SK-N-SH (cell line): ENCODE measurements at regions not wholly inside any gene's neighbourhood (a gene's known extent, or its start where the extent isn't known, plus 50 kb on each side); places are given as distances from the start of the nearest gene placed in this dataset.

Experiments used
- CTCF ChIA-PET: fragments of 300-600, 350-600 bp; formaldehyde crosslinking; extraction: SDS; loops from one replicate; lab custom pipeline; 2021; lab: Yijun Ruan, JAX
- POLR2A ChIA-PET: fragments of 350-600 bp; sonication (Branson Sonifier 250); formaldehyde crosslinking; extraction: SDS; loops from one replicate; lab custom pipeline; 2020; ENCODE audit warnings: antibody characterized with exemption, inconsistent platforms; lab: Yijun Ruan, JAX
- DNase-seq: peaks from one replicate; pipeline ENCODE4 v3.0.0; 2012
- H2AFZ ChIP-seq: fragments of 200-600 bp; sonication (generic); 2 replicates; pipeline ENCODE4 v1.8.1; 2016; ENCODE audit warnings: antibody characterized with exemption, mild to moderate bottlenecking, low read depth
- H3F3A ChIP-seq: fragments of 200-600 bp; sonication (generic); replicated peaks from 2 replicates; pipeline ENCODE3; 2016; ENCODE audit warnings: antibody characterized with exemption, mild to moderate bottlenecking; ENCODE audit not compliant: insufficient read depth
- H3K27ac ChIP-seq, 2 experiments: fragments of 200-500 bp in 1 of 2; fragments of 200-600 bp in 1 of 2; sonication (Bioruptor generic) in 1 of 2; sonication (generic), shearing (Covaris generic) in 1 of 2; 2 replicates each; pipeline versions ENCODE4 v1.5.1 to v1.6.1; 2014 to 2016; ENCODE audit warnings: low read depth in 2 of 2, inconsistent platforms in 1 of 2, low read length in 1 of 2, mild to moderate bottlenecking in 1 of 2, mixed read lengths in 1 of 2
- H3K27me3 ChIP-seq: fragments of 200-600 bp; sonication (generic), shearing (Covaris generic); 2 replicates; pipeline ENCODE4 v1.6.1; 2016; ENCODE audit warnings: mixed run types; ENCODE audit not compliant: insufficient read depth
- H3K36me3 ChIP-seq, 2 experiments: fragments of 200-500 bp in 1 of 2; fragments of 200-600 bp in 1 of 2; sonication (Bioruptor generic) in 1 of 2; sonication (generic) in 1 of 2; replicated peaks in 1 of 2; 2 replicates each; pipeline versions ENCODE3 to v1.5.1; 2014 to 2016; ENCODE audit warnings: low read length in 1 of 2, mild to moderate bottlenecking in 1 of 2; ENCODE audit not compliant: insufficient read depth in 2 of 2, control insufficient read depth in 1 of 2
- H3K4me1 ChIP-seq, 2 experiments: fragments of 200-500 bp in 1 of 2; fragments of 200-600 bp in 1 of 2; sonication (Bioruptor generic) in 1 of 2; sonication (generic), shearing (Covaris generic) in 1 of 2; 2 replicates each; pipeline versions ENCODE4 v1.5.1 to v1.6.1; 2014 to 2016; ENCODE audit warnings: low read depth in 1 of 2, low read length in 1 of 2, mixed run types in 1 of 2; ENCODE audit not compliant: insufficient read depth in 2 of 2, control insufficient read depth in 1 of 2
- H3K4me2 ChIP-seq: fragments of 200-600 bp; sonication (generic), shearing (Covaris generic); 2 replicates; pipeline ENCODE4 v1.6.1; 2017; ENCODE audit warnings: mixed run types
- H3K4me3 ChIP-seq, 2 experiments: fragments of 200-500 bp in 1 of 2; fragments of 200-600 bp in 1 of 2; sonication (Bioruptor generic) in 1 of 2; sonication (generic), shearing (Covaris generic) in 1 of 2; 2 replicates each; pipeline versions ENCODE4 v1.5.1 to v1.8.1; 2014 to 2016; ENCODE audit warnings: low read depth in 2 of 2, inconsistent platforms in 1 of 2, low read length in 1 of 2, mild to moderate bottlenecking in 1 of 2, mixed read lengths in 1 of 2, moderate library complexity in 1 of 2
- H3K79me2 ChIP-seq: fragments of 200-600 bp; sonication (generic); 2 replicates; pipeline ENCODE4 v1.8.1; 2017; ENCODE audit warnings: mild to moderate bottlenecking; ENCODE audit not compliant: insufficient read depth
- H3K9ac ChIP-seq: fragments of 200-600 bp; sonication (generic); 2 replicates; pipeline ENCODE4 v1.6.1; 2017; ENCODE audit warnings: mixed run types
- H3K9me2 ChIP-seq: fragments of 200-600 bp; sonication (generic); 2 replicates; pipeline ENCODE4 v1.6.1; 2017; ENCODE audit warnings: mixed run types
- H3K9me3 ChIP-seq: fragments of 200-600 bp; sonication (generic); 2 replicates; pipeline ENCODE4 v1.6.1; 2017; ENCODE audit warnings: mixed run types, mild to moderate bottlenecking, moderate library complexity
- H4K20me1 ChIP-seq: fragments of 200-600 bp; sonication (generic); 2 replicates; pipeline ENCODE4 v1.6.1; 2017; ENCODE audit warnings: mild to moderate bottlenecking, mixed run types; ENCODE audit not compliant: insufficient read depth
- CHD2 ChIP-seq: fragments of 150-350 bp; IDR thresholded peaks from 2 replicates; pipeline ENCODE4 v1.6.1; 2018; ENCODE audit warnings: low read length; ENCODE audit not compliant: partially characterized antibody
- CTCF ChIP-seq: fragments of 200-600 bp; sonication (generic); IDR thresholded peaks from 2 replicates; pipeline ENCODE4 v1.6.1; 2017; ENCODE audit warnings: antibody characterized with exemption, mild to moderate bottlenecking, moderate library complexity
- ELF1 ChIP-seq: IDR thresholded peaks from 2 replicates; pipeline ENCODE4 v1.4.0; 2012
- EP300 ChIP-seq, 2 experiments: IDR thresholded peaks; 2 replicates each; pipeline versions ENCODE4 v1.4.0 to v1.6.1; 2012; ENCODE audit warnings: borderline replicate concordance in 1 of 2, low read depth in 1 of 2, low read length in 1 of 2
- FOSL2 ChIP-seq: IDR thresholded peaks from 2 replicates; pipeline ENCODE4 v1.4.0; 2012; ENCODE audit warnings: low read depth, mild to moderate bottlenecking, moderate library complexity, borderline replicate concordance
- FOXJ3 ChIP-seq: sonication (generic); formaldehyde crosslinking; IDR thresholded peaks from 2 replicates; pipeline ENCODE4 v1.5.1; 2020; ENCODE audit warnings: mild to moderate bottlenecking, missing genetic modification reagents
- MEF2A ChIP-seq: IDR thresholded peaks from 2 replicates; pipeline ENCODE4 v1.4.0; 2012; ENCODE audit warnings: low read depth, borderline replicate concordance
- PBX3 ChIP-seq: IDR thresholded peaks from 2 replicates; pipeline ENCODE4; 2012
- USF2 ChIP-seq: fragments of 150-350 bp; IDR thresholded peaks from 2 replicates; pipeline ENCODE4 v1.6.1; 2017; ENCODE audit warnings: antibody characterized with exemption, low read length, low read depth, borderline replicate concordance
- YY1 ChIP-seq: IDR thresholded peaks from 2 replicates; pipeline ENCODE4 v1.4.0; 2012; ENCODE audit warnings: low read depth, mild to moderate bottlenecking
- WGBS: methylation state at CpG from one replicate; pipeline ENCODE4 v1.1.6; 2017; ENCODE audit warnings: low lambda C conversion rate; 5-methylcytosine and 5-hydroxymethylcytosine counted together

- Histone ChIP-seq H3K4me1 (no peaks in the 10 kb centered on the region), H3K27ac (no peak overlapping the region), H3K9me2 (no peaks in the 10 kb centered on the region), H3K9me3 (no peaks in the 10 kb centered on the region), H3K36me3 (no peaks in the 10 kb centered on the region), H3K4me3 (no peak overlapping the region), H3F3A (no peaks in the 10 kb centered on the region), H3K4me2 (no peak overlapping the region), H3K27me3 (no peaks in the 10 kb centered on the region), H3K79me2 (no peaks in the 10 kb centered on the region), H2AFZ (no peak overlapping the region), H3K9ac (no peak overlapping the region), H4K20me1 (no peaks in the 10 kb centered on the region)
- CTCF ChIA-PET: no interaction called here
- no peak for TF ChIP-seq CHD2
- no peak for TF ChIP-seq FOSL2
- no peak for TF ChIP-seq YY1
- TF ChIP-seq CTCF: no peak
- TF ChIP-seq ELF1: no peak
- POLR2A ChIA-PET: no interaction called here
- no peak for DNase-seq
Observed at GRCh38 chr5:75992753-75993152, 90.4 kb upstream of the SV2C start.

GRCh38 chr5:75985077-75985476 lies 98.1 kb upstream of the SV2C start:
- WGBS: 42% methylated on average over 3 of the region's 3 CpGs

More at GRCh38 chr5:75985077-75985476, 98.1 kb upstream of the SV2C start:
- Histone ChIP-seq H3K4me2 (no peak overlapping the region), H3K9ac (no peak overlapping the region), H3K9me2 (no peaks in the 10 kb centered on the region), H2AFZ (no peak overlapping the region), H3K27me3 (no peaks in the 10 kb centered on the region), H3K9me3 (no peaks in the 10 kb centered on the region), H4K20me1 (no peaks in the 10 kb centered on the region), H3F3A (no peaks in the 10 kb centered on the region), H3K27ac (no peak overlapping the region), H3K36me3 (no peaks in the 10 kb centered on the region), H3K4me3 (no peak overlapping the region), H3K4me1 (no peaks in the 10 kb centered on the region), H3K79me2 (no peaks in the 10 kb centered on the region)
- TF ChIP-seq MEF2A: no peak
- TF ChIP-seq FOXJ3 (CRISPR knock-in tag): no peak
- TF ChIP-seq EP300 (IDR thresholded peaks at IDR 0.05; ENCODE audit: borderline replicate concordance in 1 of 2, low read depth in 1 of 2, low read length in 1 of 2): no peak
- TF ChIP-seq USF2: no peak
- TF ChIP-seq PBX3: no peak
- DNase-seq: no peak
- ChIA-PET CTCF (interaction anchor here (0.9 to 1.3 kb wide), 2 partner anchors 9 to 25 kb away, joined by 3 to 7 read pairs; no protein-coding TSS in a partner anchor), POLR2A (no interaction called here)
